Anterior cingulate cortex (tissue), 58 donors: ENCODE measurements at regions not wholly inside any gene's neighbourhood (a gene's known extent, or its start where the extent isn't known, plus 50 kb on each side); places are given as distances from the start of the nearest gene placed in this dataset.

Experiments
- DNase-seq, 58 donors: peaks; one replicate each; lab custom pipeline; 2025; lab: John Stamatoyannopoulos, UW

DNA sequence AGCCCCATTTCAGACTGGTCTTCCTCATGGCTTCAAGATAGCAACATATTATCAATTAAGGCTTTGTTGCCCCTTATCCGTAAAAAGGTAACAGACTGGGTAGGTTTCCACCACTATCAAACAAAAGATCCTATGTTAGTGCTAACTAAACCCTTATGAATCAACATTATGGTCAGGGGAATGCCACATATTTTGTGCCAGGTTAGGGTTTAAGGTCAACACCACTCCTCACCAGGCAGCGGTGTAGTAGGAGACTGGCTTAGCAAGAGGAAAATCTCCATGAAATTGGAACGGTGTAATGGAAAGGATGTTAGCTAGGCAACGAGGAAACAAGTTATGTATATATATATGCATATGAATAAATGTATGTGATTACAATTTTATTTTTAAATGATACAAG, 655.8 kb downstream of the TLR4 start:
- DNase-seq = no peak

DNA sequence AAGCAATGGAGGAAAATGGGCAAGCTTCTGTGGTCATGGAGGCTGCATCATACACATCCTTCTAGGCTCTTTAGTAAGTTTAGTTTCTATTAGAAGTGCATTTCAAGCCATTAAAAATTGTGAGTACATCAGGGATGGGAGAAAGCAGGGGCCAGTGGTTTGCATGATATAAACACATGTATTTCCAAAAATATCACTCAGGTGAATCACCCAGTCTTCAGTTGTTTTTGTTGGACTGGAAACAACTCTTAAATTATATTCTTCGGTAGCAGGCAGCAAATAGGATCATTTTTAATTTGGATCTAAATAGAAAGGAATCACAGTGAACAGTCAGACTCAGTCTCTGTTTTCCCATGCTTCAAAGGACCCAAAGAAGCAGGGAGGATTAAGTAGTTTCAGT, 657.9 kb downstream of the TLR4 start:
- DNase-seq = no peak

DNA sequence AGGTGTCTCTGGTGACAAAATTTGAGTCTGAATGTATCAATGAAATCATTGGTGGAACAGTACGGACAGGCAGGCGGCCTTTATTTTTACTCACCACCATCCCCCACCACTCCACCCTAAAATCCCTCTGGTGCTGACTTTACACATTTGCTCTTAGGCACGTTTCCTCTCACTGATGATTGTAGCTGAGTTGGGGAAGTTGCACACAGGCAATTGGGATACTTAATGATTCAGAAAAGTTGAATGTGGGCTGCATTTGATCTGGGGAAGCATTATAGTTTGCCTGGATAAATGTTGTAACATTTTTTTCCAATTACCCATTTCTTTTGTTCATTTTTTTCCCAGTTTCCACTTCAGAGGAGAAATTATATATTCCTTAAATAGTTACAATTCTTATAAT, 658.4 kb downstream of the TLR4 start:
- no peak for DNase-seq

- no peak for DNase-seq
These were observed 660.3 kb downstream of the TLR4 start for GRCh38 chr9:118364266-118365106.

DNA sequence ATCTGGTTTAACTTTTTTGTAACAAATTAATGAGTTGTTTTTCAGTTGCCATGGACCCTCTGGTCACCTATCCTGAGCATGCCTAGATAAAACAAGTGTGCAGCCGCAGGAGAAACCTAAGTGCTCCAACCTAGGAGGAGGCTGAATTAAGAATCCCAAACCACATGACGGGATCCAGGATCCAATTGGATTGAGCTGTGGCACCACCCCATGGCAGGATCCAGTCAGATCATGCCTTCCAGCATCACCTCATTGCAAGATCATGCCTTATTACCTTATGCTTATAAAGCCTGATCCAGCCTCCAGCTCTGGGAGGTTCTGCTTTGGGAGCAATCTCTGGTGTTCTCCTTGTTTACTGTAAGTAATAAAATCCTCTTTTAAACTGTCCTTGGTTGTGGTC, 662.0 kb downstream of the TLR4 start:
- no peak for DNase-seq

DNA sequence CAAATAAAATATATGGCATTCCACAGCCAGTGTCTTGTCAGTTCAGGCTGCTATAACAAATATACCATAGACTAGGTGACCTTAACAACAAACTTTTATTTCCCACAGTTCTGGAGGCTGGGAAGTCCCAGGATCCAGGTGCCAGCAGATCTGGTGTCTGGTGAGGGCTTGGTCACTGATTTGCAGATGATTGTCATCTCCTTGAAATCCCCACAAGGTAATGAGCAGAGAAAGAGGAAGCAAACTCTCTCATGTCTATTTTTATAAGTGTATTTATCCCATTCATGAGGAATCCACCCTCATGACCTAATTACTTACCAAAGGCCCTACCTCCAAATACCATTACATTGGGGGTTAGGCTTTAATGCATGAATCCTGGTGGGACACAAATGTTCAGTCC, 663.2 kb downstream of the TLR4 start:
- no peak for DNase-seq

- DNase-seq = no peak
These were observed 680.4 kb downstream of the TLR4 start for GRCh38 chr9:118384531-118385100.

- DNase-seq = no peak
These were observed 691.2 kb downstream of the TLR4 start for GRCh38 chr9:118395415-118395814.

GRCh38 chr9:118401546-118401945, 697.3 kb downstream of the TLR4 start:
- DNase-seq = no peak

DNA sequence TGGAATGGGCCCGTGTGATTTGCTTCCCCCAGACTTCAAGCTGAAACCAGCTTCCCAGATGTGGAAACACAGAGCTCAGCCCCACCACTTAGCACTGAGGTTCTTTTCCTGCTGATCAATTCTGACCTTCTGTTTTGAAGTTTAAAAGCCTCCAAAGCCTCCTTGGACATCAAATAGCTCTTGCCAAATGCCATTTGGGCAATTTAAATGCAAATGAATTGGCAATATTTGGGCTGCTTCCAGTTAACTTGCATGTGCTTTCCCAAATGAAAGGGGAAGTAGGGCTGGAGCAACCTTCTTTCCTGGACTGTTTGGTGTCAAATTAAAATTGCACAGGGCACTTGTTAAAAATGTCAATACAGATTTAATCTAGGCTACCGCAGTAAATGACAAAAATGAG, 710.5 kb downstream of the TLR4 start:
- DNase-seq = no peak

DNA sequence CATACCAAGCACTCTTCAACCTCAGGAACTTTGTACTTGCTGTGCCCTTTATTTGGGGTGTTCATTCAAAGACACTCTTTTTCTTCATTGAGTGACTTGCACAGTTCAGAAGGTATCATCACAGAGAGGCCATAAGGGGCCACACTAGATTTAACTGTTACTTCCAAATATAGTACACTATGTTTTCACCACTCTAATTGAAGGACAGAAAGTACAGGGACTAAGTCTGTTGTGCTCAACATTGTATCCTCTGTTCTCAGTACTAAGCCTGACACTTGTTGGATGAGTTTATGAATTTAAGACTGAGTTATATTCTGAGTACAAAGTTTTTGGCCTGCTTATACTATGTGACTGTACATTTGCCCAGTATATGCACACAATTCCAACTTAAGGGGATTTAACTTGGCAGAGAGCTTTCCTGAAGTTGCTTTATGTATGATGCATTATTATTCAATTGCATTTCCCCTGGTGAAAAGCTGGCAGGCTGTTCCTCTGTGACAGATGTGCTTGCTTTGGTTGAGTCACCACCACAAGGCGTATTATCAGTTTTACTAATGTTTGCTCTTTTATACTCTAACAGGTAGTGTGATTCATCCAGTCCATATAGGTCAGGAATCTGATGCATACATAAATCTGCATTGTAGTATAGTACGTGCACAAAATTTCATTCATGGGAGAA, 714.8 kb downstream of the TLR4 start:
- DNase-seq = no peak

- DNase-seq = no peak
These were observed 715.5 kb downstream of the TLR4 start for GRCh38 chr9:118419676-118420075.

GRCh38 chr9:118422508-118422907, 718.3 kb downstream of the TLR4 start:
- DNase-seq = no peak

- DNase-seq = no peak
These were observed 718.8 kb downstream of the TLR4 start for GRCh38 chr9:118423021-118423420.

DNA sequence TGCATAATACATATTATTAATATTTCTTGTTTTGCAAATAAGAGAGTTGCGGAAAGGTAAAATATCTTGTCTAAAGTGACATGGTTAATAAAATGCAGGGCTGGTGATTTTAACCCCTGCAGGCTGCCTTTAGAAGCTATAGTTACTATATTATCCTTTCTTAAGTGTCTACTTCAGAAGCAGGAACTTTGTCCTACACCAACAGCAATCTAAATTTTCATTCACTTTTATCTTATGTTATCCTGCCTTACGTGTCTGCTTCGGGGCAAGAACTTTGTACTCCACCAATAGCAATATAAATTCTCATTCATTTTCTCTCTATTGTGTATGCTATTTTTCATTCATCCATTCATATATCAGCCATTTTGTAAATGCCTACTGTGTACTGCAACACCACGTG, 719.5 kb downstream of the TLR4 start:
- no peak for DNase-seq

GRCh38 chr9:118426772-118427171, 722.6 kb downstream of the TLR4 start:
- DNase-seq = no peak

GRCh38 chr9:118438810-118439209, 734.6 kb downstream of the TLR4 start:
- no peak for DNase-seq

- no peak for DNase-seq
These were observed 735.2 kb downstream of the TLR4 start for GRCh38 chr9:118439441-118439840.

DNA sequence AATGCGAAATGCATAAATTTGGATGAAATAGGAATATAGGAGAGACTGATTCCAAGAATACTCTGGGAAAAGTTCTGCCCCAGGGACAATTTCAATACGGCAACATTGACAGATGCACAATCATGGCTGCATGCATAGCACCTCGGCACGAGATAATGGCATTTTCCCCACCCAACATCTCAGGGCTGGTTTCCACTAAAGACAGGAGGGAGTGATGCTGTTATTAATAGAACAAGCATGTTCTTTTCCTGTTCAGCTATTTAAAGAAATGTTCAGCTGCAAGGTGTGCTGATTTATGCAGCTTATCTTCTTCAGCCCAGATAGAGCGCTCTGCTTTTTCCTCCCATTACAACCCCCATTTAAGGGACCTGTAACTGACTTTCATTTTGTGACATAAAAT, 740.2 kb downstream of the TLR4 start:
- DNase-seq = peak in 1 of 58 donors; percentile 2

DNA sequence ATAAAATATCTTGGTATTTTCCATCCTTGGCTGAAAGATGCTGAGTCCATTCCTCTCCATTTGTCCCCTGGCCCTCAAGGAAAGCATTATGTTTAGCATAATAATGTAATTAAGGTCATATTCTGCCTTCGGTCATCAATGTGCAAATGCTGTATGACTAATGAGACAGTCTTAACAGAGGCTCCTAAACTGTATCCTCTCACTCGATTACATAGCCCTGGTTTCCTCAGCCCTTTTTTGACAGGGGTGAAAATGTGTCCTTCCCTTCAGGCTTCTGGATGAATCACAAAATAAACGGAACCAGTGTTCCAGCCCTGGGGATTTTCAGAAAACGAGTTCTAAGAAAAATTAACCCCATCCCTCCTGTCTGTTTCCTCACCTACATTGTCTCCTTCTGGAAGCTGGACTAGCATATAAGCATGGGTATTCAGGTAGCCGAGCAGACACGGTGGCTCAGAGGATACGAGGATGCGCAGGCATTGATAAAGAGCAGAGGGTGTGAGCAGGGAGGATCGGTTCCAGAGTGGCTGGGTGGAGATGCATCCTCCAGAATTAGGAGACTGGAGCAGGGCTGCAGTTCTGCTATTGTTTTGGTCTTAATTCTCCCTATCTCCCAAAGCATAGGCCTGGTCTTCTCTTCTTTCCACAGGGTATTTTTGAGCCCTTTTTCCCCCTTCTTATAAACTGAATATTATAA, 742.9 kb downstream of the TLR4 start:
- DNase-seq = no peak

- no peak for DNase-seq
These were observed 745.4 kb downstream of the TLR4 start for GRCh38 chr9:118449554-118449953.
